GM12865 (cell line): ENCODE measurements at regions not wholly inside any gene's neighbourhood (a gene's known extent, or its start where the extent isn't known, plus 50 kb on each side); places are given as distances from the start of the nearest gene placed in this dataset.

Experiments used
- DNase-seq: peaks from one replicate; pipeline ENCODE4 v3.0.0; 2010; ENCODE audit warnings: low read depth
- H3K4me3 ChIP-seq: 2 replicates; pipeline ENCODE4 v1.5.1; 2011; ENCODE audit warnings: mild to moderate bottlenecking, low read depth, low read length, control low read depth
- TF ChIP-seq, protein P1 (sequence below): IDR thresholded peaks from 2 replicates; pipeline ENCODE4 v1.5.1; 2011; ENCODE audit warnings: low read length, control low read depth, low read depth, inconsistent platforms; ENCODE audit not compliant: insufficient read depth; ENCODE audit errors: missing control alignments

DNA sequence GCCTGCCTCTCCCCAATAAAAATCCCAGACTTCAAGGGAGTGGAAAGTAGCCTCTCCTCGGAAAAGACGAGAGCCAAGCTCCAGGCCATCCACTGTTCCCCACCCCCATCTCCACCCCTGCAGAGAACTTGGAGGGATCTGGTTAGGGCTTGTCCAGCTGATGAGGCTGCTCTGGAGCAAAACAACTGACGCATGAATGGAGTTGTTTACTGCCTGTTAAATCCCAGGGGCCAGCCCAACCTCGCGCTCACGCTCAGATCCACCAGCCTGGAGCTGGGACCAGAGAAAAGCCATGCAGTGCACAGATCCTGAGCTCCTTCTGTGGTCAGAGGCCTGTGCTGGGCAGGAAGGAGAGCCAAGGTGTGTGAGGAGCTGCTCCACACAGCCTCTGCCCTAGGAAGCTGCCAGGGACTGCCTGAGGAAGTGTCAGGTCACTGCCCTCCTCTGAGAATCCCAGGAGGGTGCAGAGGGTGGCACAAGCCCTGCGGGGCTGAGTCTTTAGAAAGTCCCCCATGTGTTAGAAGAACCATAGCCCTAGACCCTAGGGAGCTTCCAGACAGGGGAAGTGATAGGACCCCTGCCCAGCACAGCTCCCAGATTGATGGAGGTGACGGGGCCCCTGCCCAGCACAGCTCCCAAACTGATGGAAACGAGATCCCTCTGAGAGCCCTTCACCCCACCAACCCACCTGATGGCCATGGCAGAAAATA is 109.0 kb upstream of the IPO9 start:
- no peak for DNase-seq
- H3K4me3 ChIP-seq = no peak overlapping the region
- TF ChIP-seq, protein P1, sequence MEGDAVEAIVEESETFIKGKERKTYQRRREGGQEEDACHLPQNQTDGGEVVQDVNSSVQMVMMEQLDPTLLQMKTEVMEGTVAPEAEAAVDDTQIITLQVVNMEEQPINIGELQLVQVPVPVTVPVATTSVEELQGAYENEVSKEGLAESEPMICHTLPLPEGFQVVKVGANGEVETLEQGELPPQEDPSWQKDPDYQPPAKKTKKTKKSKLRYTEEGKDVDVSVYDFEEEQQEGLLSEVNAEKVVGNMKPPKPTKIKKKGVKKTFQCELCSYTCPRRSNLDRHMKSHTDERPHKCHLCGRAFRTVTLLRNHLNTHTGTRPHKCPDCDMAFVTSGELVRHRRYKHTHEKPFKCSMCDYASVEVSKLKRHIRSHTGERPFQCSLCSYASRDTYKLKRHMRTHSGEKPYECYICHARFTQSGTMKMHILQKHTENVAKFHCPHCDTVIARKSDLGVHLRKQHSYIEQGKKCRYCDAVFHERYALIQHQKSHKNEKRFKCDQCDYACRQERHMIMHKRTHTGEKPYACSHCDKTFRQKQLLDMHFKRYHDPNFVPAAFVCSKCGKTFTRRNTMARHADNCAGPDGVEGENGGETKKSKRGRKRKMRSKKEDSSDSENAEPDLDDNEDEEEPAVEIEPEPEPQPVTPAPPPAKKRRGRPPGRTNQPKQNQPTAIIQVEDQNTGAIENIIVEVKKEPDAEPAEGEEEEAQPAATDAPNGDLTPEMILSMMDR = no peak

DNA sequence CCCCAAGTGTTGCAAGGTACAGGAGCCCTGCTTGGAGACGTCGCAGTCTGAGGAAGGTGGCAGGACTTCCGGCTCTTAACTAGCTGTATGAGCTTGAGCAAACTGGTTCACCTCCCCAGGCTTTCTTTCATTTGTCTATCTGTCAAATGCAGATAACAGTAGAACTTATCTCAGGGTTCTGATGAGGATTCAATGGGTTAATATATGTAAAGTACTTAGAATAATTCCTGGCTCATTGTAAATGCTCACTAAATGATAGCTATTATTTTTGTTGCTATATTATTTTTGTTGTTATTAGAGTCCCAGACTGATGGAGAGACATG is 108.5 kb upstream of the IPO9 start:
- TF ChIP-seq, protein P1 = no peak
- DNase-seq = no peak
- H3K4me3 ChIP-seq = no peak overlapping the region

DNA sequence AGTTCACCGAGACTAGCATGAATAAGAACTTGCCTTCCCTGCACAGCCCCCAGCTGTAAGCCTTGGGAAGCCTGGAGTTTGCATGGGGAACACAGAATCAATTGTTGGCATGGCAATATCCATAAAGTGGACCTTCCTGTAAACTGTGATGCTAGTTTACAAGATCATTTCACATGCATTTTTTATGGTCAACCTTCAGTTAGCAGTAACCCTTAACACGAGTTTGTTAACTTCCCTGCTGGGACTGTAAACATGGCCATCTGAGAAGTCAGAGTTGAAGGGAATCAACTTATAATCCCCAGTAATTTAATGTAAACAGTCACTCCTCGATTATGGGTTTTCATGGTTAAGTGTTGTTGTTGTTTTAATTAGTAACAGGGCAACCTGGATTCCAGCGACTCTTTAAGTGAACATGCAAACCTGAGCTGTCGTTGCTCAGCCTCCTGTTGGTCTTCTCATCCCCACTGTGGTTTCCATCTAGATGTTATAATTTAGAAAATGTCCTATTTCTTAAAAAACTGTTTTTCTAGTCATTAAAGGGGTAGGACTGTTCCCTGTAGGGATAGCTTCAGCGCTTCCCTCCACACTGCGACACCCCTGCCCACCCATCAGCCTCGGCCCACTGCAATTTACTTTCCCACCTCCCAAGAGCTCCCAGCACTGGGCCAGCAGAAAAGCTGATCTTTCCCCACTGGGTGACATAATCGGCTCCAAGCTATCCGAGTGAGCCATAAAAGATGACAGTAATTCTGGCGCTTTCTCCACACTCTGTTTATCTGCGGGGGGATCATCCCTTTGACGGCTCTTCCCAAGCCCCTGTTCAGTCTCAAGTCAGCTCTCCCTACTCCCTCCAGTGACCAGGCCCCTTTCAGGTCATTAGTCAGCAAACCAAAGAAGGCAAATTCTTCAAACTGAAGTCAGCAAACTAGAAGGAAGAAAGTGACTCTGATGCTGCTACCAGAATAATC is 107.6 kb upstream of the IPO9 start:
- no peak overlapping the region for H3K4me3 ChIP-seq
- TF ChIP-seq, protein P1 = no peak
- DNase-seq = no peak

DNA sequence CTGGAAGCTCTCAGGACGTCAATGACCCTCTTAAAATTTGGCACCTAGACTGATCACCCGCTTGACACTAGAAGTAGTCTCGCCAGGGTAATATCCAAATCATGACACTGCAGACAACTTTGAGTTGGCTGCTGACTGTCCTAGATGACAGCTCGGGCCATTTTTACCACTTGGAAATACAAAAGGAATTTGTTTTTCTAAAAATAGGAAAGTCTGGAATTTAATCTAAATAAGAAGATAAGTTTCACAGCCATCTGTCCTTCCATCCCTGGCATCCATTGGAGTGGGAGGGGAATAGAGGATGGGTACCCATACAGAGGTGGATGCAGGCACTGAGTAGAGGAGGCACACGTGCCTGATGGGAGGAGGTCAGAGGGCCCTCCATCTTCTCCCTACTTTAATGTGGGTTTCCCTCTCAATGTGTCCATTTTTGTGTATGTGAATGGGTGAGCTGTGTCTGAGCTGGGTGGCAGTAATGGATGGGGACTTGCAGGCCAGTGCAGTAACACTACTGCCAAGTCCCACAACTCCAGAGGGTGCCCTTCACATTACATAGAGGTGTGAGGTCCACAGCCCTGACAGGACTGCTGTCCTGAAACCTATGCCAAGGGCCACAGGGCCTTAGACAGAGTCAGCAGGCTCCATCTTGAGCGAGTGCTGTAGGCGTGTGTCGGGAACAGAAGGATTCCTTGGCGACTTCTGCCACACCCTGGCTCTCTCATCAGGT is 104.8 kb upstream of the IPO9 start:
- no peak overlapping the region for H3K4me3 ChIP-seq
- TF ChIP-seq, protein P1 = no peak
- DNase-seq = no peak

DNA sequence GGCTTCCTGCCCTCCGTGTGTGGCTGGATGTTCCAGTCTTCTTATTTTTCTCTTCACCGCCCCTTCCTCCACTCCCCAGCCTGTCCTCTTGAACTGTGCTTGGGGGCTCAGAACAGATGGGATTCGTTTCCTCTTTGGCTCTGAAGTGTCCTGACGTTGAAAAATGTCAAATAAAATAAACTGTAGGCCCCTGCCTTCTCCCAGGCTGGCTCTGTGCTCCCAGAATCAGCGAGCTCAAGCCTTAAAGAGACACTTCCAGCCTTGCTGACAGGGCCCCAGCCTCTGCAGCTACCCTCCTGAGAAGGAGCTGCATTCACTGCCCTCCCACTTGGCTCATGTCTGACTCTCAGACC is 104.2 kb upstream of the IPO9 start:
- DNase-seq = no peak
- no peak overlapping the region for H3K4me3 ChIP-seq
- TF ChIP-seq, protein P1 = no peak

DNA sequence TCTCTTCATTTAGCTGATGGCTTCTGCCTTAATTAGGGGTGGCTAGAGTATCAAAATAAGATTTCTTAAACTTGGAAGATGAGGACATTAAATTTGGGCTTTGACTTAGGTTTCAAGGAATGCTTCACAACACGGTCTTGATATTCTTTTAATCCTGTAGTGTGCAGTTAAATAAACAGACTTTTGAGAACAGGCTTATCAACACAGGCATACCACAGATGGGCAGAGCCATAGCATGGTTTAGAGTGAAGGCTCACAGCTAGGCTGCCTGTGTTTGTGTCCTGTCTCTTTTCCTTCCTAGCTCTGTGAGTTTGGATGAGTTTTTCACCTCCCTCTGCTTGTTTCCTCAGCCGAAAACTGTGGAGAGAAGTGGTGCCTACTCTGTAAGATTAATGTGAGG is 102.3 kb upstream of the IPO9 start:
- no peak overlapping the region for H3K4me3 ChIP-seq
- TF ChIP-seq, protein P1 = no peak
- DNase-seq = no peak
